GM21786 (cell line): ENCODE measurements at regions not wholly inside any gene's neighbourhood (a gene's known extent, or its start where the extent isn't known, plus 50 kb on each side); places are given as distances from the start of the nearest gene placed in this dataset.
"Not testable (repeated sequence)": the region's sequence is repeated elsewhere in the genome, so short reads cannot be mapped to it uniquely, and the experiment has no call there.

Experiments
- ATAC-seq: cut with Tn5 transposase; IDR thresholded peaks from one replicate; pipeline ENCODE4 v1.9.1; 2021; ENCODE audit not compliant: unreplicated experiment

- ATAC-seq: no peak
These were observed 792.0 kb downstream of the ETS1 start for GRCh38 chr11:127795326-127795725.

GRCh38 chr11:127791844-127792243 is 791.3 kb upstream of the KIRREL3 start:
- no peak for ATAC-seq

DNA sequence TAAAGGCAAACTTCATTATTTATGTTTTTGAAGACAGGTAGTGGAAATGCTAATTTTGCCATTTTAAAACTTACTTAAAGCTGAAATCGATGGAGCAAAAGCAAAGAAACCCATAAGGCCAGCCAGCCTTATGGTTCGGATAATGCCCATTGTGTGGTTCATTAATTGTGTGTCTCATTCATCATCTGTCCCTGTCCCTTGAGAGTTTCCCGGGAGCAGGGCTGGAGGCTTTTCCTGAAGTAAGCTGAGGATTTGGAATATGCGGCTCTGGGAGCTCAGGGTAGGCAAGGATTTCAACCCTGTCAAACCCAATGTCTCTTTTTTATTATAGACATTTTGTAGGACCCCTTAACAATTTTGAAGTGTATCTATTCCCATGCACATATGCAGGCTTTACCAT is 790.0 kb upstream of the KIRREL3 start:
- ATAC-seq: no peak

- no peak for ATAC-seq
These were observed 789.4 kb upstream of the KIRREL3 start for GRCh38 chr11:127789927-127790326.

DNA sequence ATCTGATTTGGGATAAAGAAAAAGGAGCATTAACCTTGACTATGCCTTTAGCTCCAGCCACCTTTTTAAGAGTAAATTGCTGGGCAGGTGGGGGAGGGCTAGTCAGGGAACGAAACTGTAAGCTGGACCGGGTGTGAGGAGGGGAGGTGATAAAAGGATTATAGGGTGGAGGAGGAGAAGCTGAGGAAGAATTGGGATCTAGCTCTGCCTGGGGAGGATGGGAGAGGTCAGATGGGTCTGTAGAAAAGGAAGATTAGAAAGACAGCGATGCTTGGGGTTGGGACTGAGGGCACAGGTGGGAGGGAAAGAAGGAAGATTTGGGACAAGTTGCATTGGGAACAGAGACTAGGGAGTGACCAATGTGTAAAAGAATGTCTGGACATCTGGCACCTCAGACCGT is 772.4 kb upstream of the KIRREL3 start:
- ATAC-seq: not testable (repeated sequence)

DNA sequence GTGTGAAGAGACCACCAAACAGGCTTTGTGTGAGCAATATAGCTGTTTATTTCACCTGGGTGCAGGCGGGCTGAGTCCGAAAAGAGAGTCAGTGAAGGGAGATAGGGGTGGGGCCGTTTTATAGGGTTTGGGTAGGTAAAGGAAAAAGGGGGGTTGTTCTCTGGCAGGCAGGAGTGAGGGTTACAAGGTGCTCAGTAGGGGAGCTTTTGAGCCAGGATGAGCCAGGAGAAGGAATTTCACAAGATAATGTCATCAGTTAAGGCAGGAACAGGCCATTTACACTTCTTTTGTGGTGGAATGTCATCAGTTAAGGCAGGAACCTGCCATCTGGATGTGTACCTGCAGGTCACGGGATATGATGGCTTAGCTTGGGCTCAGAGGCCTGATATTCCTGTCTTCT is 768.4 kb upstream of the KIRREL3 start:
- ATAC-seq: not testable (repeated sequence)

DNA sequence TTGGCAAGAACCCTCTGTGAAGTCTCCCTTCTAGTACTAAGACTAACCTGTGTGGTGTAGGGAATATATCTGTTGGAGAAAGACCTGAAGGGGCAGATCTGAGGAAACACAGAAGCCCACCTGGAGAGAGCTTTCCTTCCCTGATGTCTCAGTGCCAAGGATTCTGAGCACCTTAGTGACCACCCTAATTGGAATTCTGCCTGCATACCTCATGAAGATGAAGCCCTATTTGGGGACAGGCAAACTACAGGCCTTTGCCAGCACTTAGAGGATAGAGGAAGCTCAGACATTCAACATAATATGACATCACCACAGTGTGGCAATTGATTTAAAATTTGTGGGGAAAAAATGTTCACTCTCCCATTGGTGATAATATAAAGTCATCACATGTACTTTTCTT is 766.2 kb upstream of the KIRREL3 start:
- no peak for ATAC-seq

- no peak for ATAC-seq
These were observed 738.3 kb upstream of the KIRREL3 start for GRCh38 chr11:127738771-127739286.

DNA sequence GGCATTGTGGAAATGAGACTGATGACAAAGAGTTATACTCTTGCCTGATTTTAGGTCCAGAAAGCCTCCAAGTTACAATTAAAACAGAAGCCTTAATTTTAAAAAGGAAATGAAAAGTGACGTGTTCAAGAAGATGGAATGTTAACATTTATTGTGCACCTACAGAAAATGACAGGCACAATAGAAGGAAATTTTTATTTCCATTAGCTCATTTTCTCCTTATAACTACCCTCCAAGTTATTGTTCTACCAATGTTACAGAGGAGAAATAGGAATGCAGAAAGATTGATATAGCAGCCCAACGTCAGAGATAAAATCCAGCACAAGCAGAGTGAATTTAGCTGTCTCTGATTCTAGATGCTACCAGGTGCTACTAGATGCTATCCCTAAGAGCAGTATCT is 736.9 kb upstream of the KIRREL3 start:
- no peak for ATAC-seq

DNA sequence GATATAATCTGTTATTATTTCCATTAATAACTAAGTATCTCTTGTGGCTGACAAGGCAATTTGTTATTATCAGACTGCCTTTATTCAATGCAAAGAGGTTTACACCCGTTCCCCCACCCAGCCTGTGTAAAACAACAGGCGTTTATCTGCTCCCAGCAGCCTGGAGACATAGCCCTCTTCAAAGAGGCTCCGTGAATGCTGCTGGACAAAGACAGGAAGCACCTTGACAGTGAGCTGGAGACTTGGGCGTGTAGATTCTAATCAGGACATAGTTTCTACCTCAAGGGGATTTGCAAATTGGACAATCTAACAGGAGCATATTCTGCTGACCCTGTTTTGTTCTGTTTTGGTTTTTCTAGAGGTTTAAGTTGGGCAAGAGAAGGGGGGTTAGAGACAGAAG is 733.0 kb upstream of the KIRREL3 start:
- ATAC-seq: no peak

DNA sequence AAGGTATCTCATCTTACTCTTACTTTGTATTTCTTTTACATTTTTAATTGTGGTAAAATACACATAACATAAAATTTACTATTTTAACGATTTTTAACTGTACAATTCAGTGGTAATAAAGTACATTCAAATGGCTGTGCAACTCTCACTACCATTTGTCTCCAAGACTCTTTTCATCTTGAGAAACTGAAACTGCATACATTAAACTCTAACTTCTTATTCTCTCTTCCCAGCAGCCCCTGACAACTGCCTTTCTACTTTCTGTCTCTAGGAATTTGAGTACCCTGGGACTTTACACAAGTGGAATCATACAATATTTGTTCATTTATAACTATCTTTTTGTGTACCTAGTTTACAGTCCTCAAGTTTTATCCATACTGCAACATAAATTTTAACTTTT is 725.8 kb upstream of the KIRREL3 start:
- ATAC-seq: no peak

DNA sequence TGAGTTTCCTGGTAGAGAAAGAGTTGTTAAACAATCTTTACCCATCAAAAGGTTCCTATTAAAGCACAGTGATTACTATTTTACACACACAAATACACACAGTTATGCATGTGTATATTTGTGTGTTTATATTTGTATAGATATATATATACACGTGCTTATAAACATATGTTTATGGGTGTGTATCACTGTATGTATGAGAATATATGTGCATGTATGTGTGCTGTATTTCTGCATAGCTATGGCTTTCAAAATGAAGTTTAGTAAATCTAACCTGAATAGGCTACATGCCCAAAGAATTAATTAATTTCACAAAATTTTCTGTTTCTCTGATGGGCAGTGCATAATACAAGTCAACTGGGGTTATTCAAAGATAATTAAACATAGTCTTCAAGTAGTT is 723.1 kb upstream of the KIRREL3 start:
- no peak for ATAC-seq

DNA sequence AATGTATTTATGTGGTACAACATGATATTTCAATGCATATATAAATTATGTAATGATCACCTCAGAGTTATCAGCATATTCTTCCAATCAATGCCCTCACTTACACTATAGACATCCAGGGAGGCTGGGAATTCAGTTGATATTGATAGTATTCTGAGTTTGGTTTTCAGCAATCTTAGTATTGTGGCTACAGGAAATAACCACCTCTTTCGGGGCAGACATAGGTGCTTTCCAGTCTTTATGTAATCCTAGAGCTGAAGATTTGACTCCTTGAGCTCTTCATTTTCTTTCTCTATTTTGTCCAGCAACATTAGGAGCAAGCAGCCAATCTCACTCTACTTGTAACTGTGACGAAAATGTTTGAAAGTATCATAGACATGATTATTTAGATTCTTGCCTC is 712.7 kb upstream of the KIRREL3 start:
- no peak for ATAC-seq

GRCh38 chr11:127711748-127712147 is 711.2 kb upstream of the KIRREL3 start:
- no peak for ATAC-seq

GRCh38 chr11:127710831-127711230 is 710.3 kb upstream of the KIRREL3 start:
- ATAC-seq: no peak

DNA sequence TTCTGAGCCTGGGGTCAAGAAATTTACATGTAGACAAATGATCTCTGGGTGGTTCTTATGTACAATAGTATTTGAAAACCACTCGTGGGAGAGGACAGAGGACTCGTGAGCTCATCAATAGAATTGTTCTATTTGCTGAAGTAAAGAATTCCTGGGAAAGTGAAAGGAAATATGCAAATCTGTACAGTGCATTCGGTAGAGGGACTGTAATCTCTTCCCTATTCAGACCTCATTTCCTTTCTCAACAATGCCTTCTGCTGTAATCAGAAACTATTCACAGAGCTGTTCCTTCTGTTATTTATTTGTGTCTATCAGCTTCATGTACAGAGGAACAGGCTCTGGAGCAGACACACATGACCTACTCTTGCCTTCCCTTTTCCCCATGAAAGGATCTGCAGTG is 709.4 kb upstream of the KIRREL3 start:
- ATAC-seq: no peak

DNA sequence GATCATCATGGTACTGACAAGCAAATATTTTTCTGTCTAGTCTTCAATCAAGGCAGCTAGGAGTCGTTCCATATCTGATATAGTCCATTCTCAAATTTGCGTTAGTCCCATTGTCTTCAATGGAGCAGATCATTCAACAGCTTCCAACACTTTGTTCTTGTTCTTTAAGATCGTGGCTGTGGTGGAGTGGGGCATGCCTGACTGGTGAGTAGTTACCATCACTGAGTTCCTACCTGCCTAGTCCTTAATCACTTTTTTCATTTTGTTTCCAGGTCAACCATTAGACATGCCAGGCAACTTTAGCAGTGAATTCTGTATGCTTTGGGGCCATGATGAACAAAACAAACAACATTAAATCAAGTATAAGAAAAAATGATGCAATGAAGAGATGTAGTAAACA is 693.1 kb upstream of the KIRREL3 start:
- no peak for ATAC-seq

GRCh38 chr11:127683321-127683720 is 682.8 kb upstream of the KIRREL3 start:
- ATAC-seq: no peak

- no peak for ATAC-seq
These were observed 679.4 kb upstream of the KIRREL3 start for GRCh38 chr11:127679816-127680545.

- no peak for ATAC-seq
These were observed 678.1 kb upstream of the KIRREL3 start for GRCh38 chr11:127678631-127679030.

- ATAC-seq: no peak
These were observed 677.3 kb upstream of the KIRREL3 start for GRCh38 chr11:127677660-127678425.

- ATAC-seq: no peak
These were observed 675.0 kb upstream of the KIRREL3 start for GRCh38 chr11:127675581-127675980.
